GM18873 (cell line): ENCODE measurements at regions not wholly inside any gene's neighbourhood (a gene's known extent, or its start where the extent isn't known, plus 50 kb on each side); places are given as distances from the start of the nearest gene placed in this dataset.

Source experiments
- ATAC-seq: cut with Tn5 transposase; IDR thresholded peaks from one replicate; pipeline ENCODE4 v1.9.1; 2021; ENCODE audit warnings: mild to moderate bottlenecking, moderate library complexity, moderate number of reproducible peaks; ENCODE audit not compliant: unreplicated experiment, low FRiP score

- ATAC-seq = peak; percentile 72
These were observed 144.2 kb upstream of the FBXL4 start for GRCh38 chr6:99091985-99092384.

- ATAC-seq = no peak
These were observed 132.4 kb upstream of the FBXL4 start for GRCh38 chr6:99080191-99080590.

- ATAC-seq = no peak
These were observed 131.3 kb upstream of the FBXL4 start for GRCh38 chr6:99079058-99079457.

DNA sequence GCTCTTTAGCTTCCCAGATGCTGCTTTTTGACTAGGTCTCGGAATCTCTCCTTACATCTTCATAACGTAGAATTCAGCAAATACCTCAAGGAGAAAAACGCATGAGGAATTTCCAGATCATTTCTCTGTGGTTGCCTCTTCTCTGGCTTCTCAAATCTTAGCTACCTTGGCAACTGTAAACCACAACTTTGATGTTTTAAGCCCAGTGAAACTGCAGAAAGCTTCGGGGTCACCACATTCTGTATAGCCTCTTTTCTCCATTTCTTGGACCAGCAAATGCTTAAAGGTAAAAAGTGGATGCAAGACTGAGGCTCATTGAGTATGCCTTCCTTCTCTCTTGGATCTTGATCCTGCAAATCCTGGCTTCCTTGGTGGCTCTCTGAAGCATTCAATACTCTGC is 125.5 kb upstream of the FBXL4 start:
- no peak for ATAC-seq

- ATAC-seq = no peak
These were observed 118.3 kb upstream of the FBXL4 start for GRCh38 chr6:99066044-99066443.

- no peak for ATAC-seq
These were observed 117.1 kb upstream of the FBXL4 start for GRCh38 chr6:99064834-99065233.

GRCh38 chr6:99036672-99037071 is 88.9 kb upstream of the FBXL4 start:
- no peak for ATAC-seq

DNA sequence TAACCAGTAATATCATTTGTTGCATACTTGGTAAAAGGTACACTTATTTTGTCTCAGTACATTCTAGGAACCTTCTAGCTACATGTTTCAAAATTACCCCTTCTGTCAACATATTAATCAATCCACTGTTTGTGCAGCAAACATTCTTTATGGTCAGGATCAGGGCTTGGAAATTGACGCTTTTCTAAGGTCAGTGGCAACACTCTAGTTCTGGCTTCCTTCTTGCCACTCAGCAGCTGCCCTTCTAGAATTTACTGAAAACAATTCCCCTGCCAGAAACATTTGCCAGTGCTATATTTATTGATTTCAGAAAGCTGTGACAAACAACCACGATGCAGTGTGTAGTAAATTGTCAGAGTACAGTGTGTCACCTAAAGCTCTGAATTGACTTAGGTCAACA is 84.7 kb upstream of the FBXL4 start:
- no peak for ATAC-seq

- ATAC-seq = no peak
These were observed 84.2 kb upstream of the FBXL4 start for GRCh38 chr6:99031957-99032356.

DNA sequence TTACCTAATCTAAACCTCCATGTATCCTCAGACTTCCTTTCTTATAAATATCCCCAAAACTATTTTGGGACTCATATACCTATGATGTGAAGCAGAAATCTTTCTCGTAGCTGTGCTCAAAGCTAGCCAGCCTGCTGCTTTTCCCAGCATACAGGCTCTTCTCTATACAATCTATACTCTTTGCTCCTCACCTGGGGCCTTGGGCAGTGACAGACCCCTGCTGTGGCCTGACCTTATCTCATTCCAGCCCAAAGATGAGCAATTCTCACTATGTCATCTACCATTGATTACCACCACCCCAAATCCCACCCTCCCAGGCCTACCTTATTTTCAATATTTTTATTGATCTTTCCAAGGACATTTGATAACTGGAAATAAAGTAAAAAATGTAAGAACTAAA is 83.2 kb upstream of the FBXL4 start:
- no peak for ATAC-seq

GRCh38 chr6:99026135-99026534 is 78.4 kb upstream of the FBXL4 start:
- no peak for ATAC-seq

DNA sequence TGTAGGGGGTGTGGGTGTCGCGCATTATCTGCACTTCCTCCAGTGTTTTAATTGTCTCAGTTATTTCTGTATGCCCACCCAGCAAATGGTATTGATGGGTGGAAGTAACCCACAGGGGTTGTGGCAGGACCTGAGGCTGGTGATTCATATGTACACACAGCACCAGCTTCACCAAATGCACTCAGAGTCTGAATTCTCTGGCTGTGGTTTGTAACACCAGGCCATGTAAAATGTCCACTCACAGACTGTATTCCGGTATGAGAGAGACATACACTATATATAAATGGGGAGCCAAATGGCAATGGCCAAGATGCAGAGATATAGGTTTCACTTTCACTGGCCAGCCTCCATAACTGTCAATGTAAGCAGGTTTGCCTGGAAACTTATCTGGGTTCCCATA is 76.3 kb upstream of the FBXL4 start:
- no peak for ATAC-seq

GRCh38 chr6:99022039-99022609 is 74.4 kb upstream of the FBXL4 start:
- no peak for ATAC-seq

GRCh38 chr6:99019381-99019780 is 71.6 kb upstream of the FBXL4 start:
- ATAC-seq = no peak

DNA sequence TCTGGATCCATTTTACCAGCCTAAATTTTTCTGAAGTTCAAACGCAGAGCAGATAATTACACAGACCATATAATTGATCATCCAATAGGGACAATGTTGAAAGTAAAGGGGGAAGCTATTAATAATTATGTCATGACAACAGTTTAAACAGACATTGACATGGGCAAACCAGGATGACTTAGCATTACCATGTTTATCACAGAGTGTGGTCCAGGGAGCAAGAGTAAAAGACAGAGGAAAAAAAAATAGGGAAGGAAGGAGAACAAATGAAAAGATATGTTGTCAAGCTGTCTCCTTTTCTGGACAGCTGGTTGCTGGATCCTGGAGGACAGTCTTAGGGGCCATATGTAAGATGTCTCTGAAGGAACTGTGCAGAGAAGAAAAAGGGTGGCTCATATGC is 69.4 kb upstream of the FBXL4 start:
- no peak for ATAC-seq

- ATAC-seq = no peak
These were observed 68.6 kb upstream of the FBXL4 start for GRCh38 chr6:99016355-99016754.

DNA sequence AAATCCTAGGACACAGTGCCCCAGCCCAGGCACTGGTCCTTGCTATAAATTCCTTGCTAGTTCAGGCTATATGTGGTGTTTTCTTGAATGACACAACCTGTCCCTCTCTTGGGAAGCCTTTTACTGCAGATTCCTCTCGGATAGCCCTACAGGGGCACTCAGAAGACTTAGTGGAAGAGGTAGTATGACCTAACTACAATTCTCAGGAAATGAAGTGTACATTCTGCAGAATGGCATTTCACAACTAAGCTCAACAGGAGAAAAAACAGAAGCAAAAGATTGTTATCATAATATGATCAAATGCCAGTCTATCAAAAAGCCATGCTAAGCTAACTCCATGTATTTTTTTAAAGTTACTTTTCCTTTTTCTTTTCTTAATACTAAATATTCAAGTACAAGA is 66.3 kb upstream of the FBXL4 start:
- ATAC-seq = no peak

GRCh38 chr6:99013661-99014060 is 65.9 kb upstream of the FBXL4 start:
- no peak for ATAC-seq

DNA sequence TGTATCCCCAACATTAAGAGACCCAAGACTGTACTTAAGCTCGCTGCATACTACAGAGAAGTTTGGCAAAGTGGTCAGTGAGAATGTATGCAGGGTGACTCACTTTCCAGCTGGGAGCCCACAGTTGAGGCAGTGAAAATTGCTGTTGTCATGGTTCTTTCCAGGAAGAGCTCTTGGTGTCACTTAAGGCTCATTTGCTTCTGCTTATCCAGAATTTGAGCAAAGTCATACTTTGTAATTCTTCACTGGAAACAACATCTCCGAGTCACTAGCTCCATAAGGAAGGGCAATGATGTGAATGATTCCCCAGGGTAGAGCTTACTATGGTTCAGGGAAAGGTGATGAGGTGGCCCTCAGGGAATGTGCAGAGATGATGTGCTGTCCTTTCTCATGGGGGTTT is 65.4 kb upstream of the FBXL4 start:
- ATAC-seq = no peak

GRCh38 chr6:99011151-99011550 is 63.4 kb upstream of the FBXL4 start:
- ATAC-seq = no peak

DNA sequence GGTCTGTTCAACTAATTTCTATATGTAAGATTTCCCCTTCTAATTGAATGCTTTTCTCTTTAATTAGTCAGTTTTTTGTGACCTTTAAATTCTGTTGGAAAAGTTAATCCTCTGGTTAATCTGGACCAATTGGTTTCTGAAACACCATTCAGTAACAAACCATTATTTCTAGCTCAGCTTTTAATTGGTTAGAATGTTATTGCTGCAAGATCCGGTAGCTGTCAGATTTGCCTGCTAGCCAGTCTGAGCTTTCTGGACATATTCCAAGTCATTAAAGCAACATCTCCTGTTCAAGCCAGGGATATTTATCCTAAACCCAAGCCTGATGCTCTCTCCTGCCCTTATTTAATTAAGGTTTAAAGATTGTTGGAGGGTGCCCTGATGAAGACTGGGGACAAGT is 55.1 kb upstream of the FBXL4 start:
- ATAC-seq = no peak

- no peak for ATAC-seq
These were observed 50.4 kb upstream of the FBXL4 start for GRCh38 chr6:98998103-98998502.
